OCI-LY3 (cell line): ENCODE measurements at regions not wholly inside any gene's neighbourhood (a gene's known extent, or its start where the extent isn't known, plus 50 kb on each side); places are given as distances from the start of the nearest gene placed in this dataset.
"Not testable (repeated sequence)": the region's sequence is repeated elsewhere in the genome, so short reads cannot be mapped to it uniquely, and the experiment has no call there.

ENCODE experiments used
- EZH2phosphoT487 ChIP-seq: fragments of 200-600 bp; shearing (Covaris generic); IDR thresholded peaks from 2 replicates; pipeline ENCODE4 v1.6.1; 2018; ENCODE audit warnings: antibody characterized with exemption, mixed run types, low read depth
- TF ChIP-seq, protein P1 (sequence below): fragments of 200-600, 300-600 bp; sonication (generic); IDR thresholded peaks from 2 replicates; pipeline ENCODE4 v1.5.1; 2014; ENCODE audit warnings: antibody characterized with exemption, low read length, low read depth

DNA sequence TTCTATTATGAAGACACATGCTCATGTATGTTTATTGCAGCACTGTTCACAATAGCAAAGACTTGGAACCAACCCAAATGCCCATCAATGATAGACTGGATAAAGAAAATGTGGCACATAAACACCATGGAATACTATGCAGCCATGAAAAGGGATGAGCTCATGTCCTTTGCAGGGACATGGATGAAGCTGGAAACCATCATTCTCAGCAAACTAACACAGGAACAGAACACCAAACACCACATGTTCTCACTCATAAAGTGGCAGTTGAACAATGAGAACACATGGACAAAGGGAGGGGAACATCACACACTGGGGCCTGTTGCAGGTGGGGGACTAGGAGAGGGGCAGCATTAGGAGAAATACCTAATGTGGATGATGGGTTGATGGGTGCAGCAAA is 77.9 kb upstream of the BCHE start:
- TF ChIP-seq, protein P1, sequence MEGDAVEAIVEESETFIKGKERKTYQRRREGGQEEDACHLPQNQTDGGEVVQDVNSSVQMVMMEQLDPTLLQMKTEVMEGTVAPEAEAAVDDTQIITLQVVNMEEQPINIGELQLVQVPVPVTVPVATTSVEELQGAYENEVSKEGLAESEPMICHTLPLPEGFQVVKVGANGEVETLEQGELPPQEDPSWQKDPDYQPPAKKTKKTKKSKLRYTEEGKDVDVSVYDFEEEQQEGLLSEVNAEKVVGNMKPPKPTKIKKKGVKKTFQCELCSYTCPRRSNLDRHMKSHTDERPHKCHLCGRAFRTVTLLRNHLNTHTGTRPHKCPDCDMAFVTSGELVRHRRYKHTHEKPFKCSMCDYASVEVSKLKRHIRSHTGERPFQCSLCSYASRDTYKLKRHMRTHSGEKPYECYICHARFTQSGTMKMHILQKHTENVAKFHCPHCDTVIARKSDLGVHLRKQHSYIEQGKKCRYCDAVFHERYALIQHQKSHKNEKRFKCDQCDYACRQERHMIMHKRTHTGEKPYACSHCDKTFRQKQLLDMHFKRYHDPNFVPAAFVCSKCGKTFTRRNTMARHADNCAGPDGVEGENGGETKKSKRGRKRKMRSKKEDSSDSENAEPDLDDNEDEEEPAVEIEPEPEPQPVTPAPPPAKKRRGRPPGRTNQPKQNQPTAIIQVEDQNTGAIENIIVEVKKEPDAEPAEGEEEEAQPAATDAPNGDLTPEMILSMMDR = not testable (repeated sequence)
- not testable (repeated sequence) for TF ChIP-seq EZH2phosphoT487
